ENCODE measurements at regions not wholly inside any gene's neighbourhood (a gene's known extent, or its start where the extent isn't known, plus 50 kb on each side); places are given as distances from the start of the nearest gene placed in this dataset.

- peak; percentile 6 for DNase-seq
These were observed 503.2 kb upstream of the MKI67 start for GRCh38 chr10:128629111-128630096.

DNA sequence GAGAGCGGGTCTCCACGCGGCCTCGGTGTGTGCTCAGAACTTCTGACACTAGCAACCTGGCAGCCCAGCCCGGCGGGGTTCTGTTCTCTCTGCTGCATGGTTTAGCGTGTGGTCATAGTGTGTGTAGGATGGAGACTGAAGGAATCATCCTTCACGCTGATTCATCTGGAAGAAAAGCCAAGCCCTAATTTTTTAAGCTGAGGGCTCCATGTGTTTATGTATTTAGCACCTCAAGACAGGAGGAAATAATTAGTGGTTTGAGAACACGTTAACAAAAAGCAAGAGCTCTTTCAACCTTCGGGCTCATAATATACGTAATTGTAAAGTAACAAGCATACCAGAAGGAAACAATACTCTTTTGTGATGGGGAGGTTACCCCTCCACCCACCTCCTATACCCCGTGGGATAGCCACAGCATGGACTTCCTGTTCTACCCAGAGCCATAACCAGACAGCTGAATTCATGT is 504.6 kb upstream of the MKI67 start:
- no peak for DNase-seq

DNA sequence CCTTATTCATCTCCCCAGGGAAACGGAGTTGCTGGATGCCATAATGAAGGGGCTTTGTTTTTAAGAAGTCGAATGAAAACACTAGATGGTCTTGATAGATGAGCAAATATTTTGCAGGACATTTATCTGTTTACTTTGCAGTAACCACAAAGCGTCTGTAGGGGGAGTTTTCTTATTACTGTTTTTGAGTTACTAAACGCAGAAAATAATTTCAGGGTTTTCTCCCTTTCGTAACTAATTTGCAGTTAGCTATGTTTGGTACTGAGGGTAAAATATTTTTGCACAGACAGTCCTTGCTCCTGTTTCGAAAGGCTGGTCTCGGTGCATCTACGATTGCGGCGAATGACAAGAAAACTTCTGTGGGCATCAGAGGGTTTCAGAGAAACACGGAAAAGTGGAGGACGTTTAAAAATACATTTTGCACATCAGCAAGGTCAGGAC is 505.6 kb upstream of the MKI67 start:
- peak; percentile 14 for DNase-seq

DNA sequence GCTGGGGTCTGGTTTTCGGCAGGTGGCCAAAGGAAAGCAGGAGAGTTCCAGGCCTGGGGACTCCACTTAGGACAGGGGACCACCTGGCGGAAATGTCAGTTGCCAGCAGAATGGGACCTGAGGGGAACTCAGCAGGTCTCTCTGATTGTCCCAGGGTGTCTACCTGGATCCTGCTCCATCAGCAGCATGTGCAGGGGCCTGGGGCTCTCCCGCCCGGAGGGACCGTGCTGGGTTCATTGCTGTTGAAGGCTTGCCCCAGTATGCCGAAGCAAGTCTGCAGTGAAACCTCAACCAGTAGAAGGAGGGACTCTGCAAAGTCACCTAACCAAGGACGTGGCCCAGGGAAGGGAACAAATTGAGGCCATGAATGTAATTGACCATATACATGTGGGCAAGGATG is 506.5 kb upstream of the MKI67 start:
- DNase-seq = no peak

GRCh38 chr10:128633864-128634540 is 507.8 kb upstream of the MKI67 start:
- DNase-seq = no peak

- no peak for DNase-seq
These were observed 515.8 kb upstream of the MKI67 start for GRCh38 chr10:128642023-128642422.

GRCh38 chr10:128642502-128642901 is 516.3 kb upstream of the MKI67 start:
- no peak for DNase-seq

- DNase-seq = no peak
These were observed 517.4 kb upstream of the MKI67 start for GRCh38 chr10:128643658-128644057.

- DNase-seq = no peak
These were observed 519.3 kb upstream of the MKI67 start for GRCh38 chr10:128645486-128645885.

DNA sequence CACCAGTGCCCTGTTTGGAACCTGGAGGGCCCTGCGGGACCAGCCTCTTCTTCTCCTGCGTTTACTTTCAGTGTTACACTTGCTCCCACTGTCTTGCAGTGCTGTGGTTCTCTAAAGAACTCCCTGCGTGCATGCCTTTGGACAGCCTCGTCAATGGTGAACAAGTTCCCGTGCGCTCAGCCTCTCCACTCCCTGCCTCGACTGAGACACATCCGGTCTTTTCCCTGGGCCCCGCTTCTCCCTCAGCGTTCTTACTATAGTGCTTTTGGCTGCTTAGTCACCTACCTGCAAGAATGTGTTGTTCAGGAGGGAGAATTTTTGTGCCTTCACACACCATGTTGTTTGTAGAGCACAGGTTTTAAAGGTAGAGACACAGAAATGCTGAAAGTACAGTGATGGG is 520.7 kb upstream of the MKI67 start:
- DNase-seq = no peak

DNA sequence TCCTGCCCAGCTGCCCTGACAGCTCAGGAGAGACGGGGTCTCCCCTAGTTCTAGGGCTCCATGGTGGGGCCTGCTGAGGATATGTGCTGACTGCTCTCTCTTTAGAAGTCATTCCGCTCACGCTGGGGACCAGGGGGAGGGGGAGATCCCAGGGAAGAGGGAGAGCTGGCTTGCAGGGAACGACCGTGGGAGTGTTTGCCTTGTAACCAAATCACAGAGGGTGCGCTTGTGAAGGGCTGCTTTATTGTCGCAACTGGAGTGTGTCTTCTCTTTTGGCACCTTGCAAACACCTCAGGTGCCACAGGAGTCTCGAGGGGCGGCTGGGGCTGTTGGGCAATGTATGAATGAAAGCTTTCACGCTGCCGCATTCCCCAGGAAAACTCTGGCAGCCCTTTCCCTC is 531.3 kb upstream of the MKI67 start:
- DNase-seq = no peak

DNA sequence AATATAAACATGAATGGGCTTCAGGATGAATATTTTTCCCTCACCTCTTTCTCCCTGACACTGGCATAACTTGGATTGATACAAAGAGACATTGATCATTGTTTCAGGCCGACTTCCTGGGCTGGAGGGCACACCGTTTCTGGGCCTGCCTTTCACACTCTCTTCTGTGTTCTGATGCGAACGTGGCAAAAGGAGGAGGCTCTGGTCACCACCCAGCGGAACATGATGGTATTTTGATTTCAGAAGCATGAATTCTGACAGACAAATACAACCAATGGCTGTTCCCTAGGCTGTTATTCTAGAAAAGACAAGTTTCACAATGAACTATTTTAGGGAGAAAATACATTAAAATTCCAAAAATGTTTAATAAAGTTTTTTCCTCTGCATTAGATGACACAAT is 534.5 kb upstream of the MKI67 start:
- peak; percentile 5 for DNase-seq

- DNase-seq = no peak
These were observed 535.4 kb upstream of the MKI67 start for GRCh38 chr10:128661404-128662197.

DNA sequence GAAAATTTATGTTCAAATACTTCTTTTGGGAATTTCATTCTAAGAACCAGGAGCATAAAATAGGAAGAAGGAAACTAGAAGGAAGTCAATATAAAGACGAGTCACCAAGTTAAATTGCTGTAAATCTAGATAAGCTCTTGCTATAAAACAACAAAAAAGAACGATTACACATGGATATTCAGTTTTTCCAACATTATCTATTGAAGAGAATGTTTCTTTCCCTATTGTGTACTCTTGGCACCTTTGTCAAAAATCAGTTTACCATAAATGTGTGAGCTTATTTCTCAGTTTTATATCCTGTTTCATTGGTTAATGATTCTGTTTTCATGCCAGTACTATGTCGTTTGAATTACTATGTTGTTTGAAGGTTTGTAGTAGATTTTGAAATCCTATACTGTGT is 536.3 kb upstream of the MKI67 start:
- no peak for DNase-seq

DNA sequence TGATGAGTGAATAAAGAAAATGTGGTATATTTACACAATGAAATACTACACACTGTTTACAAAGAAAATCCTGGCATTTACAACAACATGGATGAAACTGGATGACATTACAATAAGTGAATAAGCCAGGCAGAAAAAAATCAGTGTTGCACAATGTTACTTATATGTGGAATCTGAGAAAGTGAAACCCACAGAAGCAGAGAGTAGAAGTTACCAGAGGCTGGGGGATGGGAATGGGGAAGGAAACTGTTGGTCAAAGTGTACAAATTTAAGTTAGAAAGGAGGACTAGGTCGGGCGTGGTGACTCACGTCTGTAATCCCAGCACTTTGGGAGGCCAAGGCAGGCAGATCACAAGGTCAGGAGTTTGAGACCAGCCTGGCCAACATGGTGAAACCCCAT is 538.5 kb upstream of the MKI67 start:
- no peak for DNase-seq

- DNase-seq = no peak
These were observed 549.2 kb upstream of the MKI67 start for GRCh38 chr10:128675405-128675804.

DNA sequence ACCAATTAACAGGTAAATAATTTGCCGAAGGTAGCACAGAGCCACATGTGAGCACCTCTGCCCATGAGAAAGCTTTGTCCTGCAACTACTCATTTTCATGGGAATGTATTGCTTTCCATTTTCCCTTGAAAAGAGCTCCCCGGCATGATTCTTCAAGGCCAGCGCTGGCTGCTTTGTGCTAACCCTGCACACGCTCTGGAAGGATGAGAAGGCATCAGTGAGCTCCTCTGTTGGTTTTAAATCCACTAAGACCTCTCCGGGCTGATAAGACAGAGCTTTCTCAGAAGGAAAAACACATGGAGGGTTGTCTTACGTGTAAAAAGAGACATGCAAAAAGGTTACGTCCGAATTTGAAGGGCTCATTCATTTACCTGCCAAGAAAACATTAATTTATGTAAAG is 553.9 kb upstream of the MKI67 start:
- no peak for DNase-seq

- DNase-seq = no peak
These were observed 558.0 kb upstream of the MKI67 start for GRCh38 chr10:128684215-128684614.

DNA sequence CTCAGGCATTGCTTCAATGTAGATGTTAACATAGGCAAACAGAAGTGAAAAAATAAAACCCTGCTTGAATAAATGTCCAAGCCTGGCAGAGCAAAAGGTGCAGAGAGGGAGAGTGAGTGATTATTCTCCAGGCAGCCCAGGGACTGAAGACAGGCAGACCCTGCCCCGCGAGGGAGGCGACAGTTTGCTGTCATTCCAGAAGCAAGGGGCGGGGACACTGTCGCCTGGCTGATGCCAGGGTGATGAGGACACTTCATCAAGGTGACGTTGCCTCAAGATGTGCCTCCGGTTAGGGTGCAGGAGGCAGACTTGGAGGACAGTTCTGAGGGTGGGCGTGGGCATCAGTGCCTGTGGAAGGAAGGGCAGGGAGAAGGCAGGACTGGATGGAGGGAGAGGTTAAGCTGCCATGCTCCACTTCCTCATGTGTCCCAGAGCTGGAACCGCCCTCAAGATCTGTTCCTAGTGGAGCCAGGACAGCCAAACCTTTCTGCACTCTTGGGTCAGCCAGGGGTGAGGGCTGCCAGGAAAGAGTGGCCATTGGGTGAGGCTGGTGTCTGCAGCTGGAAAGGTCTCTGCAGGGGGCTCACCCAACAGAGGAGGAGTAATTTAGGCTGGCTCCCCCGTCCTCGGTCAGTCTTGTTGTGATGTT is 560.5 kb upstream of the MKI67 start:
- no peak for DNase-seq

- no peak for DNase-seq
These were observed 561.2 kb upstream of the MKI67 start for GRCh38 chr10:128687408-128687807.

GRCh38 chr10:128687927-128688549 is 561.8 kb upstream of the MKI67 start:
- no peak for DNase-seq

DNA sequence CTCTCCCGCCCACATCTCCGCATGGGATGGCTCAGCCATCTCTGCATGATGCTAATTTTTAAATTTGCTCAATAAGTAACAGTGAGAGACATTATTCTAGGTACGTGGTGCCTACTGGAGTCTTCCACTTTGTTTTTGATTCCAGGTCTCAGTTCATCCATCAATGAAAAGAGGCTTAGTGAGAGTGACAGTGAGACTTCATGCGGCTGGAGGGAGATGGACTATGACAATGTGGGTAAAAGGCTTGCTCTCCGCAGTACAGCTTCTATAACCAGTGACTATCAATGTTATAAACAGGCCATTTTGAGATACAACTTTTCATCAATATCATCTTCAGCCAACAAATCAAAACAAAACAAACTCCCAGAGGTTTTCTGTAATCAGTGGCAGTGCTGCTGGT is 563.4 kb upstream of the MKI67 start:
- DNase-seq = no peak

Data from DMS53 (cell line).